T-helper 2 cell treated with Interferon-gamma antibody and Interleukin-4, amounts not matched to agents 100 ng/mL and 5 ng/mL, for 36 hours (primary cell): ENCODE measurements at regions not wholly inside any gene's neighbourhood (a gene's known extent, or its start where the extent isn't known, plus 50 kb on each side); places are given as distances from the start of the nearest gene placed in this dataset.
"Not testable (repeated sequence)": the region's sequence is repeated elsewhere in the genome, so short reads cannot be mapped to it uniquely, and the experiment has no call there.

Source experiments
- intact Hi-C: fragments of 100-400 bp; cut with micrococcal nuclease; formaldehyde crosslinking; loops from one replicate; pipeline ENCODE4 v1.15.1; 2023

- intact Hi-C loops: no loop called here
These were observed 232.6 kb upstream of the LRTM1 start for GRCh38 chr3:55160241-55160983.

- intact Hi-C loops: no loop called here
These were observed 231.9 kb upstream of the LRTM1 start for GRCh38 chr3:55159711-55160110.

- intact Hi-C loops: no loop called here
These were observed 231.2 kb upstream of the LRTM1 start for GRCh38 chr3:55159016-55159415.

- intact Hi-C loops: no loop called here
These were observed 230.5 kb upstream of the LRTM1 start for GRCh38 chr3:55158345-55158744.

DNA sequence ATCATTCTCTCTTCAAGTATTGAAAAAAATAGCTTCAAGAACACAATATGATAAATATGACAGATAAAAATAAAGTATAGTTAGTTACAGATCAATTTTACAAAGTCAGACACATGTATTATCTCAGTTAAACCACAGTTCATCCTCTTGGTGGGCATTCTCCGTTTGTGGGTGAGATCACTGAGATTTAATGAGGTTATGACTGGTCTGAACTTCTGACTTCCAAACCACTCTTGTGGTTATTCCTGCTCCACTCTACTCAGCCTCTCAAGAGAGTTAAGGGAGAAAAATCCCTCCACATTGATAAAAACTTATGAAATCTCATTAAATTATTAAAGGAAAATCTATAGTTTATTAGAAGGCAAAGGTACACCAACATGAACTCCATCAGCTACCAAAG is 229.9 kb upstream of the LRTM1 start:
- intact Hi-C loops: no loop called here

- intact Hi-C loops: no loop called here
These were observed 229.2 kb upstream of the LRTM1 start for GRCh38 chr3:55156851-55157650.

GRCh38 chr3:55147856-55148720 is 220.2 kb upstream of the LRTM1 start:
- intact Hi-C loops: no loop called here

GRCh38 chr3:55147406-55147805 is 219.5 kb upstream of the LRTM1 start:
- intact Hi-C loops: no loop called here

GRCh38 chr3:55146216-55146615 is 218.4 kb upstream of the LRTM1 start:
- intact Hi-C loops: no loop called here

GRCh38 chr3:55144015-55144673 is 216.3 kb upstream of the LRTM1 start:
- intact Hi-C loops: no loop called here

DNA sequence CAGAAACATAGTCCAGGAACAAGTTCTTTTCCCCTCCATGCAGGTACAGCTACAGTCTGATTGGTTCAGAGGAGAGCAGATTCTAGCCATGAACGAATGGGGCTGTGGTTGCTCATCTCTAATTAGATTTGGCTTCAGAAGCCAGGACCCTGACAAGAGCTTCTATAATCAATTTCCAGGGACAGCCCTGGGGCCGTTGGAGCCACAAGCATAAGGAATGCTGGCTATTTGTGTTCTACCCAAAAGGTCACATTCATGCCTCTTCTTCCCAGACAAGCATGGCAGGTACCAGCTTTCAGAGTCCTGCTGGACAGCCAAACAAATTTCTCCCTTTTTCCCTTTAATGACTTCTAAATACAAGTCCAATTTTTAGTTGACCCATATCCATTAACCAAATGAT is 215.5 kb upstream of the LRTM1 start:
- intact Hi-C loops: no loop called here

GRCh38 chr3:55136291-55136690 is 208.4 kb upstream of the LRTM1 start:
- intact Hi-C loops: not testable (repeated sequence)

- intact Hi-C loops: no loop called here
These were observed 200.5 kb upstream of the LRTM1 start for GRCh38 chr3:55128225-55128823.

DNA sequence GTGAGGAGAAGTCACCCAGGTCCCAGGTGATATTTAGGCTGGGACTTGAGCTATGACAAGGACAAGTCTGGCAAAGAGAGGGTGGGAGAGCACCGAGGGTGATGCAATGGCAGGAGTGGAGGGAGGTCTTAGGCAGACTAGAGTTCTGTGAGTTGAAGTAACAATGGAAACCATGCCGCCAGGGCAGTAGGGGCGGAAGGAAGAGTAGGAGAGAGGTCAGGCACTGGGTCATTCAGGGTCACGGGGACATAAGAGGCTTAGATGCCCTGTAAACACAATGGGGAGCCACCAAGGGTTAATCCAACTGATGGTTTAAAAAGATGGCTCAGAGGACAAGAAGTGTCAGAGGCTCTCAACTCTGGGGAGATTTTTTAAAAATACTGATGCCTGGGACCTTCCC is 199.7 kb upstream of the LRTM1 start:
- intact Hi-C loops: no loop called here

GRCh38 chr3:55124371-55124770 is 196.5 kb upstream of the LRTM1 start:
- intact Hi-C loops: no loop called here
